Uterus (tissue), 2 donors: ENCODE measurements at regions not wholly inside any gene's neighbourhood (a gene's known extent, or its start where the extent isn't known, plus 50 kb on each side); places are given as distances from the start of the nearest gene placed in this dataset.

ENCODE experiments used
- CTCF ChIP-seq, 4 experiments: fragments of 200-600 bp in 2 of 4; fragments of 450-650 bp in 2 of 4; sonication (generic) in 2 of 4; IDR thresholded peaks; one replicate each; pipeline ENCODE4 v1.5.1; 2016 to 2019; ENCODE audit warnings: antibody characterized with exemption in 4 of 4, mild to moderate bottlenecking in 2 of 4, moderate library complexity in 1 of 4
- POLR2A ChIP-seq, 2 donors: fragments of 450-650 bp; IDR thresholded peaks; one replicate each; pipeline ENCODE4 v1.6.1; 2016; ENCODE audit warnings: antibody characterized with exemption in 2 of 2, mild to moderate bottlenecking in 1 of 2, moderate library complexity in 1 of 2

- no peak for TF ChIP-seq CTCF (IDR thresholded peaks at IDR 0.05)
- TF ChIP-seq POLR2A (IDR thresholded peaks at IDR 0.05) = no peak
Measured at GRCh38 chr14:59085207-59085739, 103.2 kb upstream of the DAAM1 start.
